Neural progenitor cell (in vitro differentiated cells): ENCODE measurements at regions not wholly inside any gene's neighbourhood (a gene's known extent, or its start where the extent isn't known, plus 50 kb on each side); places are given as distances from the start of the nearest gene placed in this dataset.

Experiments used
- CTCF ChIP-seq: fragments of 200-600 bp; sonication (generic); IDR thresholded peaks from 2 replicates; pipeline ENCODE4 v1.5.1; 2017; ENCODE audit warnings: antibody characterized with exemption, mild to moderate bottlenecking
- EZH2 ChIP-seq: fragments of 200-600 bp; sonication (generic); IDR thresholded peaks from 2 replicates; pipeline ENCODE4 v1.6.1; 2017; ENCODE audit warnings: antibody characterized with exemption, mild to moderate bottlenecking, moderate library complexity
- EZH2phosphoT487 ChIP-seq: fragments of 200-600 bp; sonication (generic); IDR thresholded peaks from 2 replicates; pipeline ENCODE4 v1.6.1; 2017; ENCODE audit warnings: antibody characterized with exemption

GRCh38 chr12:91482231-91482630 lies 299.6 kb upstream of the DCN start:
- no peak for TF ChIP-seq CTCF
- TF ChIP-seq EZH2: no peak
- TF ChIP-seq EZH2phosphoT487: no peak
